GM12878 (cell line): ENCODE measurements at regions not wholly inside any gene's neighbourhood (a gene's known extent, or its start where the extent isn't known, plus 50 kb on each side); places are given as distances from the start of the nearest gene placed in this dataset.
A peak's percentile ranks its signal among the peaks of the same experiment; 100 is the strongest.

Experiments used
- ATAC-seq: fragments of 200-7000 bp; cut with Tn5 transposase; 3 replicates; pipeline ENCODE4 v1.9.1; 2020; ENCODE audit warnings: mild to moderate bottlenecking, moderate library complexity
- BruUV-seq: library from RNA; stranded (reverse); fragments of 400-500 nt; replicated peaks from 2 replicates; lab custom pipeline; 2021; lab: Mats Ljungman, UMichigan
- CTCF ChIA-PET: fragments of 300-600 bp; sonication (Branson Sonifier 250); formaldehyde crosslinking; extraction: SDS; loops from one replicate; lab custom pipeline; 2021; ENCODE audit warnings: inconsistent platforms; lab: Yijun Ruan, JAX
- POLR2A ChIA-PET: fragments of 350-600 bp; formaldehyde crosslinking; extraction: SDS; loops from one replicate; lab custom pipeline; 2021; ENCODE audit warnings: inconsistent platforms; lab: Charles Lee
- RAD21 ChIA-PET: fragments of 300-600 bp; sonication (Branson Sonifier 250); formaldehyde crosslinking; loops from one replicate; lab custom pipeline; 2023; ENCODE audit warnings: antibody characterized with exemption; ENCODE audit not compliant: unreplicated experiment; lab: Charles Lee
- SMC1A ChIA-PET: fragments of 300-600 bp; sonication (Branson Sonifier 250); formaldehyde crosslinking; loops from one replicate; lab custom pipeline; 2023; ENCODE audit not compliant: unreplicated experiment, uncharacterized antibody; lab: Charles Lee
- DNase-seq: peaks from one replicate; pipeline ENCODE4 v3.0.0-alpha.2; 2011; ENCODE audit warnings: low read depth, low spot score
- FAIRE-seq: peaks from 3 replicates; lab custom pipeline; 2011; peaks lifted over from hg19 to GRCh38; lab: Jason Lieb, UNC
- H2AFZ ChIP-seq: 2 replicates; pipeline ENCODE4 v1.6.0; 2011; ENCODE audit warnings: low read depth, low read length, control low read depth; ENCODE audit not compliant: control insufficient read depth
- H3K27ac ChIP-seq: 2 replicates; pipeline ENCODE4 v1.5.1; 2011; ENCODE audit warnings: control low read depth; ENCODE audit not compliant: control insufficient read depth, insufficient read depth
- H3K27me3 ChIP-seq, 2 experiments: replicated peaks in 1 of 2; 2 replicates each; pipeline versions ENCODE4 v1.6.0 to v1.6.1; 2011; ENCODE audit warnings: low read length in 1 of 2; ENCODE audit not compliant: control insufficient read depth in 2 of 2, insufficient read depth in 2 of 2
- H3K36me3 ChIP-seq, 2 experiments: 2 replicates each; pipeline ENCODE4 v1.5.1; 2011; ENCODE audit warnings: low read length in 1 of 2; ENCODE audit not compliant: control insufficient read depth in 2 of 2, insufficient read depth in 2 of 2
- H3K4me1 ChIP-seq: 2 replicates; pipeline ENCODE4 v1.6.1; 2011; ENCODE audit warnings: mild to moderate bottlenecking, low read length, moderate library complexity, mixed read lengths; ENCODE audit not compliant: control insufficient read depth, insufficient read depth
- H3K4me2 ChIP-seq: 2 replicates; pipeline ENCODE4 v1.6.0; 2011; ENCODE audit warnings: control low read depth; ENCODE audit not compliant: control insufficient read depth, insufficient read depth
- H3K4me3 ChIP-seq: fragments of 200-600 bp; sonication (generic); 2 replicates; pipeline ENCODE4 v1.5.1; 2016
- H3K79me2 ChIP-seq: 2 replicates; pipeline ENCODE4 v1.6.0; 2011; ENCODE audit warnings: low read length; ENCODE audit not compliant: control insufficient read depth, insufficient read depth
- H3K9ac ChIP-seq: 2 replicates; pipeline ENCODE4 v1.8.0; 2011; ENCODE audit warnings: low read length, control low read depth, mixed read lengths; ENCODE audit not compliant: control insufficient read depth, insufficient read depth
- H3K9me3 ChIP-seq: replicated peaks from 3 replicates; pipeline ENCODE4 v1.5.1; 2011; ENCODE audit warnings: mild to moderate bottlenecking, low read length; ENCODE audit not compliant: control insufficient read depth, insufficient read depth
- H4K20me1 ChIP-seq: 2 replicates; pipeline ENCODE4 v1.6.0; 2011; ENCODE audit not compliant: control insufficient read depth, insufficient read depth
- BCL11A ChIP-seq: IDR thresholded peaks from 2 replicates; pipeline ENCODE4 v1.6.1; 2011; ENCODE audit warnings: low read depth, low read length
- BMI1 ChIP-seq: fragments of 450-650 bp; IDR thresholded peaks from 2 replicates; pipeline ENCODE4 v1.6.1; 2016; ENCODE audit warnings: mild to moderate bottlenecking, moderate library complexity, borderline replicate concordance
- CREB1 ChIP-seq: IDR thresholded peaks from 2 replicates; pipeline ENCODE4 v1.6.1; 2012; ENCODE audit warnings: low read depth, mild to moderate bottlenecking, inconsistent platforms
- ESRRA ChIP-seq: IDR thresholded peaks from 2 replicates; pipeline ENCODE4 v1.6.1; 2012; ENCODE audit warnings: mild to moderate bottlenecking, low read length, improper control_type of control experiment
- FOXM1 ChIP-seq: IDR thresholded peaks from 2 replicates; pipeline ENCODE4 v1.6.1; 2012; ENCODE audit warnings: low read depth, mild to moderate bottlenecking, inconsistent platforms, low read length, moderate library complexity
- HCFC1 ChIP-seq: fragments of 150-350 bp; IDR thresholded peaks from 2 replicates; pipeline ENCODE4 v1.6.1; 2014; ENCODE audit warnings: low read length
- JUND ChIP-seq: IDR thresholded peaks from 2 replicates; pipeline ENCODE4 v1.6.1; 2012; ENCODE audit warnings: low read depth, mild to moderate bottlenecking, low read length, improper control_type of control experiment, moderate library complexity
- NFYB ChIP-seq: IDR thresholded peaks from 2 replicates; pipeline ENCODE4 v1.6.1; 2011; ENCODE audit warnings: low read depth, mild to moderate bottlenecking, low read length, improper control_type of control experiment, moderate library complexity; ENCODE audit not compliant: insufficient read depth
- PRDM15 ChIP-seq: fragments of 450-650 bp; formaldehyde crosslinking; IDR thresholded peaks from 2 replicates; pipeline ENCODE4 v1.4.0; 2020; ENCODE audit warnings: mild to moderate bottlenecking, moderate library complexity
- RELB ChIP-seq: fragments of 450-650 bp; IDR thresholded peaks from 2 replicates; pipeline ENCODE4 v1.6.1; 2017; ENCODE audit warnings: low read depth, mild to moderate bottlenecking, moderate library complexity
- SP1 ChIP-seq: IDR thresholded peaks from one replicate; pipeline ENCODE4 v1.6.1; 2011; ENCODE audit warnings: low read depth, low read length
- ZNF207 ChIP-seq: fragments of 450-650 bp; IDR thresholded peaks from 2 replicates; pipeline ENCODE4 v1.6.1; 2014; ENCODE audit warnings: antibody characterized with exemption, mild to moderate bottlenecking, borderline replicate concordance
- ZNF622 ChIP-seq: fragments of 450-650 bp; IDR thresholded peaks from 2 replicates; pipeline ENCODE4 v1.6.1; 2017; ENCODE audit warnings: mild to moderate bottlenecking, inconsistent platforms
- in situ Hi-C: fragments of 300-500 bp; cut with MboI; formaldehyde crosslinking; loops from 9 replicates; pipeline ENCODE4 v1.14.3; 2018; ENCODE audit warnings: mixed read lengths
- intact Hi-C: fragments of 100-400 bp; cut with micrococcal nuclease; formaldehyde crosslinking; loops from one replicate; pipeline ENCODE4 v1.14.2; 2022; ENCODE audit not compliant: unreplicated experiment
- TF ChIP-seq, protein P1 (sequence below): fragments of 150-350 bp; IDR thresholded peaks from 2 replicates; pipeline ENCODE4 v1.6.1; 2016; ENCODE audit warnings: low read depth, low read length
- TF ChIP-seq, protein P2 (sequence below): IDR thresholded peaks from 2 replicates; pipeline ENCODE4 v1.6.1; 2012; ENCODE audit warnings: low read depth, low read length, improper control_type of control experiment

GRCh38 chr3:159853506-159853864 is 135.2 kb upstream of the IL12A start:
- Histone ChIP-seq H3K79me2 (no peaks in the 10 kb centered on the region), H3K27ac (no peak overlapping the region)
- ChIA-PET SMC1A (interaction anchor here (0.9 to 2.1 kb wide), 2 partner anchors 10 to 22 kb away, joined by 3 to 6 read pairs; no protein-coding TSS in a partner anchor), POLR2A (no interaction called here)
- no peak for DNase-seq
- FAIRE-seq = no peak
- no peak for TF ChIP-seq ZNF207
- TF ChIP-seq SP1 = no peak
- TF ChIP-seq, protein P1, sequence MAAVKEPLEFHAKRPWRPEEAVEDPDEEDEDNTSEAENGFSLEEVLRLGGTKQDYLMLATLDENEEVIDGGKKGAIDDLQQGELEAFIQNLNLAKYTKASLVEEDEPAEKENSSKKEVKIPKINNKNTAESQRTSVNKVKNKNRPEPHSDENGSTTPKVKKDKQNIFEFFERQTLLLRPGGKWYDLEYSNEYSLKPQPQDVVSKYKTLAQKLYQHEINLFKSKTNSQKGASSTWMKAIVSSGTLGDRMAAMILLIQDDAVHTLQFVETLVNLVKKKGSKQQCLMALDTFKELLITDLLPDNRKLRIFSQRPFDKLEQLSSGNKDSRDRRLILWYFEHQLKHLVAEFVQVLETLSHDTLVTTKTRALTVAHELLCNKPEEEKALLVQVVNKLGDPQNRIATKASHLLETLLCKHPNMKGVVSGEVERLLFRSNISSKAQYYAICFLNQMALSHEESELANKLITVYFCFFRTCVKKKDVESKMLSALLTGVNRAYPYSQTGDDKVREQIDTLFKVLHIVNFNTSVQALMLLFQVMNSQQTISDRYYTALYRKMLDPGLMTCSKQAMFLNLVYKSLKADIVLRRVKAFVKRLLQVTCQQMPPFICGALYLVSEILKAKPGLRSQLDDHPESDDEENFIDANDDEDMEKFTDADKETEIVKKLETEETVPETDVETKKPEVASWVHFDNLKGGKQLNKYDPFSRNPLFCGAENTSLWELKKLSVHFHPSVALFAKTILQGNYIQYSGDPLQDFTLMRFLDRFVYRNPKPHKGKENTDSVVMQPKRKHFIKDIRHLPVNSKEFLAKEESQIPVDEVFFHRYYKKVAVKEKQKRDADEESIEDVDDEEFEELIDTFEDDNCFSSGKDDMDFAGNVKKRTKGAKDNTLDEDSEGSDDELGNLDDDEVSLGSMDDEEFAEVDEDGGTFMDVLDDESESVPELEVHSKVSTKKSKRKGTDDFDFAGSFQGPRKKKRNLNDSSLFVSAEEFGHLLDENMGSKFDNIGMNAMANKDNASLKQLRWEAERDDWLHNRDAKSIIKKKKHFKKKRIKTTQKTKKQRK = no peak
- no peak for TF ChIP-seq CREB1
- TF ChIP-seq PRDM15 = no peak
- TF ChIP-seq ESRRA = no peak
- TF ChIP-seq ZNF622 = no peak
- no peak for TF ChIP-seq HCFC1
- no peak for TF ChIP-seq RELB
- TF ChIP-seq, protein P2, sequence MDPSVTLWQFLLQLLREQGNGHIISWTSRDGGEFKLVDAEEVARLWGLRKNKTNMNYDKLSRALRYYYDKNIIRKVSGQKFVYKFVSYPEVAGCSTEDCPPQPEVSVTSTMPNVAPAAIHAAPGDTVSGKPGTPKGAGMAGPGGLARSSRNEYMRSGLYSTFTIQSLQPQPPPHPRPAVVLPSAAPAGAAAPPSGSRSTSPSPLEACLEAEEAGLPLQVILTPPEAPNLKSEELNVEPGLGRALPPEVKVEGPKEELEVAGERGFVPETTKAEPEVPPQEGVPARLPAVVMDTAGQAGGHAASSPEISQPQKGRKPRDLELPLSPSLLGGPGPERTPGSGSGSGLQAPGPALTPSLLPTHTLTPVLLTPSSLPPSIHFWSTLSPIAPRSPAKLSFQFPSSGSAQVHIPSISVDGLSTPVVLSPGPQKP = no peak
- no peak for TF ChIP-seq JUND
- TF ChIP-seq BCL11A = no peak
- TF ChIP-seq BMI1 = no peak
- no peak for TF ChIP-seq NFYB
- no peak for TF ChIP-seq FOXM1
- TF ChIP-seq, all 136 proteins: peak for 0
- Histone ChIP-seq H3K9ac (no peak overlapping the region), H3K36me3 (no peaks in the 10 kb centered on the region), H3K4me1 (peaks cover 13% of the 10 kb centered on the region), H2AFZ (no peak overlapping the region), H3K4me3 (no peak overlapping the region), H3K27me3 (no peaks in the 10 kb centered on the region), H3K4me2 (peak overlapping the region; percentile 74; the same call in 1 of the 2 replicates), H4K20me1 (no peaks in the 10 kb centered on the region), H3K9me3 (no peaks in the 10 kb centered on the region; the same call in 2 of the 3 replicates)
- ATAC-seq = no peak
- ChIA-PET RAD21 (interaction anchor here (1.1 kb wide), 1 partner anchor 31 kb away, joined by 3 read pairs; no protein-coding TSS in a partner anchor), CTCF (interaction anchor here (0.7 to 1.6 kb wide), 5 partner anchors 24 to 153 kb away, joined by 3 to 8 read pairs (median 5); no protein-coding TSS in a partner anchor)
- in situ Hi-C loops = no loop called here
- intact Hi-C loops = no loop called here
- BruUV-seq = no TSS peak
